GM12873 (cell line): ENCODE measurements at regions not wholly inside any gene's neighbourhood (a gene's known extent, or its start where the extent isn't known, plus 50 kb on each side); places are given as distances from the start of the nearest gene placed in this dataset.

ENCODE experiments used
- TF ChIP-seq, protein P1 (sequence below): IDR thresholded peaks from 2 replicates; pipeline ENCODE4 v1.5.1; 2012; ENCODE audit warnings: low read depth, mild to moderate bottlenecking, moderate library complexity, low read length, control low read depth; ENCODE audit not compliant: insufficient read depth; ENCODE audit errors: missing control alignments

DNA sequence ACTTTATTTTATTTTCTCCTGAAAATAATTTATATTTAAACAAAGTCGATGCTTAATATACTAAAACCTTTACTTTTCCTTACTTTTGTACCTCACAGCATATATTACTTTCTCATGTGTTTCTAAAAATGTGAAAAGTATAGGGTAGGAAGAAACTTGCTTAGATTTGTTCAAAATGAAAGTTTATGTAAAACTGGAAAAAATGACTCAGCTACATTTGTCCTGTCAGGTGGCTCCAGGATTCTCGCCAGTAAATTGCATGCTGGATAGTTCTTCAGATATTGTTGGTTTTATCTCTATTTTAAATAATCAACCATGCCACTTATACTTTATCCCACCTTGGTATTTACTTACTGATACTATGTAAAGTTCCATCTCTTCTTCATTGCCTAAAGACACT, 159.2 kb upstream of the NDST4 start:
- TF ChIP-seq, protein P1, sequence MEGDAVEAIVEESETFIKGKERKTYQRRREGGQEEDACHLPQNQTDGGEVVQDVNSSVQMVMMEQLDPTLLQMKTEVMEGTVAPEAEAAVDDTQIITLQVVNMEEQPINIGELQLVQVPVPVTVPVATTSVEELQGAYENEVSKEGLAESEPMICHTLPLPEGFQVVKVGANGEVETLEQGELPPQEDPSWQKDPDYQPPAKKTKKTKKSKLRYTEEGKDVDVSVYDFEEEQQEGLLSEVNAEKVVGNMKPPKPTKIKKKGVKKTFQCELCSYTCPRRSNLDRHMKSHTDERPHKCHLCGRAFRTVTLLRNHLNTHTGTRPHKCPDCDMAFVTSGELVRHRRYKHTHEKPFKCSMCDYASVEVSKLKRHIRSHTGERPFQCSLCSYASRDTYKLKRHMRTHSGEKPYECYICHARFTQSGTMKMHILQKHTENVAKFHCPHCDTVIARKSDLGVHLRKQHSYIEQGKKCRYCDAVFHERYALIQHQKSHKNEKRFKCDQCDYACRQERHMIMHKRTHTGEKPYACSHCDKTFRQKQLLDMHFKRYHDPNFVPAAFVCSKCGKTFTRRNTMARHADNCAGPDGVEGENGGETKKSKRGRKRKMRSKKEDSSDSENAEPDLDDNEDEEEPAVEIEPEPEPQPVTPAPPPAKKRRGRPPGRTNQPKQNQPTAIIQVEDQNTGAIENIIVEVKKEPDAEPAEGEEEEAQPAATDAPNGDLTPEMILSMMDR = no peak

DNA sequence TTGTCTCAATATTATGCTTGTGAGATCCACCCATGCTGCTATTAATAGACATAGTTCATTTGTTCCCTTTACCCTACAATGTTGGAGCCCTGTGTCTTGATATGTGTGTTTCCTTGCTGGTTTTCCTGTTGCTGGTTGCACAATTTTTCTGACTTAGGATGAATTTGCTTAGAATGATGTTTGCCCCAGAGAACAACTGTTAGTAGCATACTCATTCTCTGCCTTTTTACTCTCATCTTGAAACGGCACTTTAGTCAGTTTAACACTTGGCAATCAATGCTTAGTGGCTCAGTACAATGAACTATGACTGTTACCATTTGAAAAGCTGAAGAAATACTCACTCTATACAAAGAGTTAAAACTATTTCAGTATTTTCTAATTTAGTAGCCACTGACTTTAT, 158.8 kb upstream of the NDST4 start:
- TF ChIP-seq, protein P1 = no peak

DNA sequence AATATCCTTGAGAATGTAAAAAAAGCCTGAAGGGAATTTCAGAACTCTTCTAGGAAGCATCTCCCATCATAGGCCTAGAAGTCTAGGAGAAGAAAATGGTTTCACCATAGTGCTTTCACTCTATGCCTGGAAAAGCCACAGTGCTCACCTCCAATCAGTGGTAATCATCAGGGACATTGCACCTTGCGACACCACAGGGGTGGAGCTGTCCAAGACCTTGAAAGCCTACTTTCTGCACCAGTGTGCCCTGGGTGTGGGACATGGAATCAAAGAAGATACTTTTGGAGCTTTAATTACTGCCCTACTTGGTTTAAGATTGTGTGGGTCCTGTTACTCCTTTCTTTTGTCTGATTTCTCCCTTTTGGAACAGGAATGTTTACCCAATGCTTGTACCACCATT, 146.8 kb upstream of the NDST4 start:
- TF ChIP-seq, protein P1 = no peak

- TF ChIP-seq, protein P1 = no peak
Measured at GRCh38 chr4:115259642-115260041, 146.2 kb upstream of the NDST4 start.

- TF ChIP-seq, protein P1 = no peak
Measured at GRCh38 chr4:115249808-115250207, 136.4 kb upstream of the NDST4 start.

DNA sequence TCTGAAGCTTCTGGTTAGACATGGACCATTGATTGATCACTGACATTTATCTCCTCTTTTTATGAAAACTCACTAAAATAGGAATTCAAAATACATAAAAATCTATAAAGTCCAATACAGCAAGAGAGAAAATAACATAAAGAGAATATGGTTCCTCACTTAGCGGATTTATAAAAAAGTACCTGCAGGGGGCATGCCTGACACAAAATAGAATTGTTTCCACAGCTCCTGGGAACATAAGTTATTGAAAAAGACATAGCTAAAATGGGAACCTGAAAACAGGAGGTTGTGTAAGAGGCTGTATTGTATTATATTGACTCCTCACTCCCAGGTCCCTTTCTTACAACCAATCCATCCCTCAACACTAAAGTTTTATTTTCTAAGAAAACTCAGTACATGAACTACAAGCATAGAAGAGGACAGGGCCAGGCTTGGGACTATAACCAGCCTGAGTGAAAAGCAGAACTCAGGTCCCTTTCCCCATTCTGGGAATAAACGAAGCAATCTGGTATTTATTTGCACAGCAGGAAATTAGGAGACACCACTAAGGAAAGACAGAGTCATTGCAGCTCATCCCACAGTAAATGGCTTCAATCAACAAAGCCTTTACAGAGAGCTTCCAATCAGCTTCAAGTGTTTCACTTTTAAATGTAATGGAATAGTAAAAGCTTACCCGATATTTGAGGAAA, 121.1 kb upstream of the NDST4 start:
- TF ChIP-seq, protein P1 = peak; percentile 21

GRCh38 chr4:115233600-115233999, 120.2 kb upstream of the NDST4 start:
- TF ChIP-seq, protein P1 = no peak
